CD8-positive, alpha-beta memory T cell (primary cell): ENCODE measurements at regions not wholly inside any gene's neighbourhood (a gene's known extent, or its start where the extent isn't known, plus 50 kb on each side); places are given as distances from the start of the nearest gene placed in this dataset.
"Not testable (repeated sequence)": the region's sequence is repeated elsewhere in the genome, so short reads cannot be mapped to it uniquely, and the experiment has no call there.

Experiments used
- CTCF ChIA-PET: fragments of 350-600 bp; sonication (Branson Sonifier 250); formaldehyde crosslinking; loops from one replicate; lab custom pipeline; 2021; ENCODE audit warnings: antibody characterized with exemption; lab: Charles Lee
- POLR2A ChIA-PET: fragments of 350-600 bp; sonication (Branson Sonifier 250); formaldehyde crosslinking; loops from one replicate; lab custom pipeline; 2021; ENCODE audit warnings: antibody characterized with exemption; lab: Charles Lee
- DNase-seq, 5 donors: peaks; one replicate each; pipeline versions ENCODE4 v3.0.0 to v3.0.0-alpha.2; 2020 to 2022; ENCODE audit warnings: mixed read lengths in 1 of 5
- H3K27ac ChIP-seq: one replicate; pipeline ENCODE4 v1.7.0; 2013; ENCODE audit warnings: low read depth, mild to moderate bottlenecking, low read length, moderate library complexity
- H3K27me3 ChIP-seq: 2 replicates; pipeline ENCODE4 v1.7.0; 2013; ENCODE audit warnings: low read length, mild to moderate bottlenecking; ENCODE audit not compliant: insufficient read depth, poor library complexity, severe bottlenecking
- H3K36me3 ChIP-seq: 2 replicates; pipeline ENCODE4 v1.7.0; 2013; ENCODE audit warnings: mild to moderate bottlenecking, low read length, moderate library complexity; ENCODE audit not compliant: insufficient read depth
- H3K4me1 ChIP-seq: 2 replicates; pipeline ENCODE4 v1.7.0; 2013; ENCODE audit warnings: mild to moderate bottlenecking, low read length, moderate library complexity; ENCODE audit not compliant: insufficient read depth
- H3K4me3 ChIP-seq: 2 replicates; pipeline ENCODE4 v1.7.0; 2013; ENCODE audit warnings: mild to moderate bottlenecking, low read length
- H3K9me3 ChIP-seq: 2 replicates; pipeline ENCODE4 v1.7.0; 2013; ENCODE audit warnings: mild to moderate bottlenecking, low read length
- H3K27ac Mint-ChIP-seq, 8 donors: one replicate each; pipeline ENCODE4 v1.8.0; 2020 to 2021; ENCODE audit warnings: mixed read lengths in 8 of 8, mild to moderate bottlenecking in 6 of 8, inconsistent platforms in 3 of 8, moderate library complexity in 3 of 8
- H3K27me3 Mint-ChIP-seq, 2 donors: one replicate each; pipeline ENCODE4 v1.8.0; 2020 to 2021; ENCODE audit warnings: mixed read lengths in 2 of 2, mild to moderate bottlenecking in 1 of 2, moderate library complexity in 1 of 2
- H3K36me3 Mint-ChIP-seq, 3 donors: one replicate each; pipeline ENCODE4 v1.8.0; 2020 to 2021; ENCODE audit warnings: mixed read lengths in 3 of 3, inconsistent platforms in 1 of 3, mild to moderate bottlenecking in 1 of 3
- H3K4me1 Mint-ChIP-seq, 3 donors: one replicate each; pipeline ENCODE4 v1.8.0; 2020 to 2021; ENCODE audit warnings: mixed read lengths in 3 of 3, inconsistent platforms in 1 of 3, mild to moderate bottlenecking in 1 of 3
- H3K4me3 Mint-ChIP-seq, 7 donors: one replicate each; pipeline ENCODE4 v1.8.0; 2020 to 2021; ENCODE audit warnings: mixed read lengths in 7 of 7, mild to moderate bottlenecking in 6 of 7, moderate library complexity in 4 of 7, inconsistent platforms in 2 of 7
- H3K9me3 Mint-ChIP-seq, 5 donors: one replicate each; pipeline ENCODE4 v1.8.0; 2020 to 2022; ENCODE audit warnings: mixed read lengths in 5 of 5, mild to moderate bottlenecking in 3 of 5, moderate library complexity in 2 of 5, inconsistent platforms in 1 of 5

- peaks cover 0 to 2% (median 0%) of the 10 kb centered on the region in 3 donors for H3K36me3 Mint-ChIP-seq
- H3K27ac Mint-ChIP-seq: no peak overlapping the region
- no peaks in the 10 kb centered on the region for H3K9me3 ChIP-seq
- POLR2A ChIA-PET: no interaction called here
- no peak overlapping the region for H3K4me3 Mint-ChIP-seq
- CTCF ChIA-PET: no interaction called here
- H3K4me3 ChIP-seq: no peak overlapping the region
- no peak overlapping the region for H3K27ac ChIP-seq
- no peak for DNase-seq
- no peaks in the 10 kb centered on the region for H3K27me3 Mint-ChIP-seq
- peaks cover 2 to 29% (median 9%) of the 10 kb centered on the region in 5 donors for H3K9me3 Mint-ChIP-seq
- H3K36me3 ChIP-seq: no peaks in the 10 kb centered on the region
- no peaks in the 10 kb centered on the region for H3K27me3 ChIP-seq
- H3K4me1 ChIP-seq: no peaks in the 10 kb centered on the region
- H3K4me1 Mint-ChIP-seq: no peaks in the 10 kb centered on the region
These were observed 565.0 kb upstream of the ADGRB3 start for GRCh38 chr6:68069921-68070710.

GRCh38 chr6:68059899-68060298, 575.2 kb upstream of the ADGRB3 start:
- peak overlapping the region in 1 of 7 donors; percentile 8 for H3K4me3 Mint-ChIP-seq
- CTCF ChIA-PET: no interaction called here
- peaks cover 2 to 8% (median 7%) of the 10 kb centered on the region in 5 donors for H3K9me3 Mint-ChIP-seq
- H3K4me1 ChIP-seq: no peaks in the 10 kb centered on the region
- H3K4me1 Mint-ChIP-seq: no peaks in the 10 kb centered on the region
- POLR2A ChIA-PET: no interaction called here
- no peak overlapping the region for H3K4me3 ChIP-seq
- H3K27ac ChIP-seq: no peak overlapping the region
- no peaks in the 10 kb centered on the region for H3K36me3 Mint-ChIP-seq
- no peaks in the 10 kb centered on the region for H3K27me3 Mint-ChIP-seq
- no peaks in the 10 kb centered on the region for H3K27me3 ChIP-seq
- no peak for DNase-seq
- H3K36me3 ChIP-seq: no peaks in the 10 kb centered on the region
- H3K27ac Mint-ChIP-seq: no peak overlapping the region
- no peaks in the 10 kb centered on the region for H3K9me3 ChIP-seq

DNA sequence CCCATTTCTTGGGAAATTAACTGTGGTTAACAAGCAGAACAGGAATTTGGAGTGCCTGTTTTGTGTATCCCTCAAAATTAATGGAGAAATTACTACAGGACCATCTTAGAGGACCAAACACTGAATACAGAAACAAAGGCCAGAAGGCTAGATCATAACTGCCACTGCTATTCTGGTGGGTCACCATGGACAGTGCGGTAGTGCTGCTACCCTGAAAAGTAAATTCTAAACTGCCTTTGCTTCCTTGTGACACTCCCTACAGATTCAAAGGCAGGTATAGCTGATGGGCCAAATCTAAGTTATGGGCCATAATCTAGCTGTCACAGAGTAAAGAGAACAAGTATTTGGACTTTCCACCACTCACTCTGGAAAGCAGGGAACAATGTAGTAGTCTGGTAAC, 575.8 kb upstream of the ADGRB3 start:
- no peaks in the 10 kb centered on the region for H3K9me3 ChIP-seq
- Mint-ChIP-seq H3K27me3 (no peaks in the 10 kb centered on the region), H3K4me1 (no peaks in the 10 kb centered on the region), H3K4me3 (peak overlapping the region in 1 of 7 donors; percentile 27), H3K36me3 (no peaks in the 10 kb centered on the region), H3K27ac (no peak overlapping the region), H3K9me3 (peaks cover 0 to 12% (median 8%) of the 10 kb centered on the region in 5 donors)
- H3K36me3 ChIP-seq: no peaks in the 10 kb centered on the region
- H3K27me3 ChIP-seq: no peaks in the 10 kb centered on the region
- DNase-seq: no peak
- no peaks in the 10 kb centered on the region for H3K4me1 ChIP-seq
- CTCF ChIA-PET: no interaction called here
- POLR2A ChIA-PET: no interaction called here
- no peak overlapping the region for H3K4me3 ChIP-seq
- no peak overlapping the region for H3K27ac ChIP-seq

DNA sequence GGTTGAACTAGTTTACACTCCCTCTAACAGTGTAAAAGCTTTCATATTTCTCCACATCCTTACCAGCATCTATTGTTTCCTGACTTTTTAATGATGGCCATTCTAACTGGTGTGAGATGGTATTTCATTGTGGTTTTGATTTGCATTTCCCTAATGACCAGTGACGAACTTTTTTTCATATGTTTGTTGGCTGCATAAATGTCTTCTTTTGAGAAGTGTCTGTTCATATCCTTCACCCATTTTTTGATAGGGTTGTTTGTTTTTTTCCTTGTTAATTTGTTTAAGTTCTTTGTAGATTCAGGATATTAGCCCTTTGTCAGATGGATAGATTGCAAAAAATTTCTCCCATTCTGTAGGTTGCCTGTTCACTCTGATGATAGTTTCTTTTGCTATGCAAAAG, 578.5 kb upstream of the ADGRB3 start:
- H3K27me3 Mint-ChIP-seq, H3K4me3 ChIP-seq, H3K27me3 ChIP-seq, DNase-seq, H3K36me3 Mint-ChIP-seq, H3K9me3 ChIP-seq, H3K4me1 ChIP-seq, H3K4me1 Mint-ChIP-seq, POLR2A ChIA-PET, H3K4me3 Mint-ChIP-seq, CTCF ChIA-PET, H3K36me3 ChIP-seq, H3K27ac ChIP-seq: not testable (repeated sequence)
- Mint-ChIP-seq H3K27ac (peak overlapping the region in 1 of 8 donors; percentile 29), H3K9me3 (peaks cover 4 to 29% (median 9%) of the 10 kb centered on the region in 5 donors)

DNA sequence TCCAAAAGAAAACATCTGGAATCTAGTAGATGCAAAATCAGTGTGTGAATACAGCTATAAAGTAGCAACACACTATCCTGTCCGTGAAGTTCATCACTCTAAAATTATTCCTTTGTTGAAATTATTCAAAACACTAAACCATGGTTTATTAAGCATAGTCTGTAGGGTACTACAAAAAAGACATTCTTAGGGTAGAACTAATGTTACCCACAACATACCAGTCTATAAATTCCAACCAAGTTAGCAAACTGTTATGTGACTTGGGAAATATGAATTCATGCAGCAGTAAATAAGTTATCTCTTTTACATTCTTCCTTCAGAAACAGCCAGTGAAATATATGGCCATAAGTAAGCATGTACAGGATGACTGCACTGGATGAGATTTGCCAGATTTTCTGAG, 580.3 kb upstream of the ADGRB3 start:
- ChIA-PET CTCF (no interaction called here), POLR2A (no interaction called here)
- Mint-ChIP-seq H3K27me3 (no peaks in the 10 kb centered on the region), H3K9me3 (peaks cover 2 to 36% (median 8%) of the 10 kb centered on the region in 5 donors), H3K27ac (no peak overlapping the region), H3K36me3 (no peaks in the 10 kb centered on the region), H3K4me3 (no peak overlapping the region), H3K4me1 (no peaks in the 10 kb centered on the region)
- H3K27ac ChIP-seq: no peak overlapping the region
- no peaks in the 10 kb centered on the region for H3K4me1 ChIP-seq
- no peak for DNase-seq
- no peaks in the 10 kb centered on the region for H3K27me3 ChIP-seq
- no peaks in the 10 kb centered on the region for H3K9me3 ChIP-seq
- no peak overlapping the region for H3K4me3 ChIP-seq
- H3K36me3 ChIP-seq: no peaks in the 10 kb centered on the region

GRCh38 chr6:68053805-68054373, 581.2 kb upstream of the ADGRB3 start:
- DNase-seq: no peak
- ChIA-PET POLR2A (no interaction called here), CTCF (no interaction called here)
- no peak overlapping the region for H3K27ac ChIP-seq
- Mint-ChIP-seq H3K4me1 (no peaks in the 10 kb centered on the region), H3K27me3 (no peaks in the 10 kb centered on the region), H3K9me3 (peaks cover 5 to 40% (median 8%) of the 10 kb centered on the region in 5 donors), H3K27ac (no peak overlapping the region), H3K4me3 (no peak overlapping the region), H3K36me3 (no peaks in the 10 kb centered on the region)
- H3K36me3 ChIP-seq: no peaks in the 10 kb centered on the region
- H3K4me1 ChIP-seq: no peaks in the 10 kb centered on the region
- no peak overlapping the region for H3K4me3 ChIP-seq
- no peaks in the 10 kb centered on the region for H3K9me3 ChIP-seq
- no peaks in the 10 kb centered on the region for H3K27me3 ChIP-seq

DNA sequence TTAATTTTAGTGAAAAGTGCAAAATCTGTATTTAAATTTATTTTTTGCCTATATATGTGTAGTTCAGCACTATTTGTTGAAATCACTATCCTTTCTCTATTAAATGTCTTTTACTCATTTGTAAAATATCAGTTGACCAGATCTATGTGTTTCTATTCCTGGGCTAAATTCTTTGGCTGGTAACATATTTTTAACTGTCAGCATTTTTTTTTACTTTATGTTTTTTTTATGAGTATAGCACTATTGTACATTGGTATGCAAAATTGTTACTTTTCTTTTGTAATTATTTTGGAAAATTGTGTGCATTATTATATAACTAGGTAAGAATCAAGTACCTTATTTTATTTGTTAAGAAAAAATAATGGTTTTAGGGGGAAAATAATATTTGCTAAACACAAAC, 582.8 kb upstream of the ADGRB3 start:
- ChIA-PET CTCF (no interaction called here), POLR2A (no interaction called here)
- Histone ChIP-seq H3K4me3 (no peak overlapping the region), H3K9me3 (no peaks in the 10 kb centered on the region), H3K27me3 (no peaks in the 10 kb centered on the region), H3K4me1 (no peaks in the 10 kb centered on the region), H3K27ac (no peak overlapping the region), H3K36me3 (no peaks in the 10 kb centered on the region)
- no peaks in the 10 kb centered on the region for H3K36me3 Mint-ChIP-seq
- no peak for DNase-seq
- H3K27ac Mint-ChIP-seq: no peak overlapping the region
- no peaks in the 10 kb centered on the region for H3K4me1 Mint-ChIP-seq
- H3K9me3 Mint-ChIP-seq: peaks cover 4 to 47% (median 13%) of the 10 kb centered on the region in 5 donors
- H3K27me3 Mint-ChIP-seq: no peaks in the 10 kb centered on the region
- H3K4me3 Mint-ChIP-seq: no peak overlapping the region

GRCh38 chr6:68049562-68049961, 585.5 kb upstream of the ADGRB3 start:
- H3K27me3 Mint-ChIP-seq: no peaks in the 10 kb centered on the region
- CTCF ChIA-PET: no interaction called here

More at GRCh38 chr6:68049562-68049961, 585.5 kb upstream of the ADGRB3 start:
- no peaks in the 10 kb centered on the region for H3K36me3 Mint-ChIP-seq
- H3K4me1 Mint-ChIP-seq: no peaks in the 10 kb centered on the region
- H3K4me3 Mint-ChIP-seq: no peak overlapping the region
- peaks cover 4 to 45% (median 13%) of the 10 kb centered on the region in 5 donors for H3K9me3 Mint-ChIP-seq
- H3K4me1 ChIP-seq: no peaks in the 10 kb centered on the region
- no peak overlapping the region for H3K27ac Mint-ChIP-seq
- H3K36me3 ChIP-seq: no peaks in the 10 kb centered on the region
- POLR2A ChIA-PET: no interaction called here
- H3K4me3 ChIP-seq: no peak overlapping the region
- H3K27me3 ChIP-seq: no peaks in the 10 kb centered on the region
- no peak overlapping the region for H3K27ac ChIP-seq
- H3K9me3 ChIP-seq: no peaks in the 10 kb centered on the region
- no peak for DNase-seq
